Heart left ventricle (tissue), 16 donors: ENCODE measurements at regions not wholly inside any gene's neighbourhood (a gene's known extent, or its start where the extent isn't known, plus 50 kb on each side); places are given as distances from the start of the nearest gene placed in this dataset.

Experiments used
- ATAC-seq, 4 donors: fragments of 200-7000 bp; cut with Tn5 transposase; one replicate each; pipeline ENCODE4 v1.9.1; 2020 to 2022; ENCODE audit warnings: moderate library complexity in 4 of 4, mild to moderate bottlenecking in 3 of 4, moderate number of reproducible peaks in 1 of 4
- DNase-seq, 5 donors: peaks; one replicate each; pipeline ENCODE4 v3.0.0-alpha.2; 2020
- H3K27ac ChIP-seq, 12 donors: fragments of 200-600 bp; sonication (generic) in 4 of 12; one replicate each; pipeline versions ENCODE4 v1.5.0 to v1.8.0; 2016 to 2022; ENCODE audit warnings: mild to moderate bottlenecking in 2 of 12
- H3K27me3 ChIP-seq, 9 donors: fragments of 200-600 bp; sonication (generic) in 2 of 9; one replicate each; pipeline versions ENCODE4 v1.5.1 to v1.8.0; 2016 to 2022; ENCODE audit warnings: mild to moderate bottlenecking in 3 of 9
- H3K36me3 ChIP-seq, 9 donors: fragments of 200-600 bp; sonication (generic) in 2 of 9; one replicate each; pipeline versions ENCODE4 v1.5.0 to v1.8.0; 2018 to 2022; ENCODE audit warnings: mild to moderate bottlenecking in 2 of 9
- H3K4me1 ChIP-seq, 12 donors: fragments of 200-600 bp; sonication (generic) in 4 of 12; one replicate each; pipeline versions ENCODE4 v1.5.0 to v1.8.0; 2016 to 2022; ENCODE audit warnings: mild to moderate bottlenecking in 3 of 12
- H3K4me3 ChIP-seq, 12 donors: fragments of 200-600 bp; sonication (generic) in 4 of 12; one replicate each; pipeline versions ENCODE4 v1.5.0 to v1.8.0; 2017 to 2022; ENCODE audit warnings: mild to moderate bottlenecking in 9 of 12, moderate library complexity in 4 of 12
- H3K9me3 ChIP-seq, 12 donors: fragments of 200-600 bp; sonication (generic) in 4 of 12; one replicate each; pipeline versions ENCODE4 v1.5.0 to v1.8.0; 2016 to 2022; ENCODE audit warnings: mild to moderate bottlenecking in 1 of 12
- POLR2A ChIP-seq, 2 donors: fragments of 450-650 bp; IDR thresholded peaks; one replicate each; pipeline ENCODE4 v1.6.1; 2017; ENCODE audit warnings: antibody characterized with exemption in 2 of 2, mild to moderate bottlenecking in 2 of 2, moderate library complexity in 2 of 2
- WGBS, 4 donors: extraction: QIAGEN DNeasy Blood & Tissue Kit in 2 of 4; methylation state at CpG; one replicate each; pipeline versions ENCODE4 v1.1.5 to v1.1.7; 2013 to 2018; 5-methylcytosine and 5-hydroxymethylcytosine counted together
- intact Hi-C, 10 donors: fragments of 100-400 bp; cut with DNase I; formaldehyde crosslinking; loops; one replicate each; pipeline versions ENCODE4 v1.11.1 to v1.14.2; 2022
- TF ChIP-seq, protein P1 (sequence below), 12 donors: fragments of 200-600 bp; sonication (generic) in 4 of 12; IDR thresholded peaks; one replicate each; pipeline versions ENCODE4 v1.5.0 to v1.8.0; 2018 to 2022; ENCODE audit warnings: antibody characterized with exemption in 12 of 12, mild to moderate bottlenecking in 5 of 12
- donor health status: ischemic (EF 13 %, LVEDD 7.1; RV severe dilation, severe dysfunction).
- donor health status: healthy with polysubstance abuse.
- donor health status: DM: no; HTN: yes; CAD: no.
- donor health status: DM: no; HTN: no; CAD: no.
- donor health status: ischemic (EF 25% LVEDD 6.9; RV normal size, moderate dysfunction).
- donor health status: ischemic (EF 25% LVEDD 5.7; RV mildly dilated, moderate dysfunction).
- donor health status: healthy.
- donor health status: DM: yes; HTN: yes; CAD: no.
- donor health status: ischemic (EF 35%, LVEDD 5.7; RV mildly dilated, moderate dysfunction).
- donor health status: nonischemic (EF 11% LVEDD 7.7; RV severe dilation, severe dysfunction).
- donor health status: DM: yes; HTN: yes; CAD: no.
- donor health status: PGD.
- donor health status: ischemic (EF 29% LVEDD 5.4; RV normal size, mild dysfunction).
- donor health status: nonischemic (EF 23%, LVEDD 6.1; RV moderate dilation, normal function).

- Histone ChIP-seq H3K9me3 (no peaks in the 10 kb centered on the region), H3K36me3 (no peaks in the 10 kb centered on the region), H3K27ac (no peak overlapping the region), H3K4me3 (no peak overlapping the region), H3K27me3 (no peaks in the 10 kb centered on the region), H3K4me1 (peaks cover 0 to 25% (median 10%) of the 10 kb centered on the region in 12 donors)
- intact Hi-C loops = no loop called here
- ATAC-seq (no peak), DNase-seq (no peak)
- no peak for TF ChIP-seq POLR2A (IDR thresholded peaks at IDR 0.05)
- TF ChIP-seq, protein P1, sequence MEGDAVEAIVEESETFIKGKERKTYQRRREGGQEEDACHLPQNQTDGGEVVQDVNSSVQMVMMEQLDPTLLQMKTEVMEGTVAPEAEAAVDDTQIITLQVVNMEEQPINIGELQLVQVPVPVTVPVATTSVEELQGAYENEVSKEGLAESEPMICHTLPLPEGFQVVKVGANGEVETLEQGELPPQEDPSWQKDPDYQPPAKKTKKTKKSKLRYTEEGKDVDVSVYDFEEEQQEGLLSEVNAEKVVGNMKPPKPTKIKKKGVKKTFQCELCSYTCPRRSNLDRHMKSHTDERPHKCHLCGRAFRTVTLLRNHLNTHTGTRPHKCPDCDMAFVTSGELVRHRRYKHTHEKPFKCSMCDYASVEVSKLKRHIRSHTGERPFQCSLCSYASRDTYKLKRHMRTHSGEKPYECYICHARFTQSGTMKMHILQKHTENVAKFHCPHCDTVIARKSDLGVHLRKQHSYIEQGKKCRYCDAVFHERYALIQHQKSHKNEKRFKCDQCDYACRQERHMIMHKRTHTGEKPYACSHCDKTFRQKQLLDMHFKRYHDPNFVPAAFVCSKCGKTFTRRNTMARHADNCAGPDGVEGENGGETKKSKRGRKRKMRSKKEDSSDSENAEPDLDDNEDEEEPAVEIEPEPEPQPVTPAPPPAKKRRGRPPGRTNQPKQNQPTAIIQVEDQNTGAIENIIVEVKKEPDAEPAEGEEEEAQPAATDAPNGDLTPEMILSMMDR (IDR thresholded peaks at IDR 0.05) = no peak
These were observed 104.9 kb upstream of the TGFBR2 start for GRCh38 chr3:30501526-30501925.

- Histone ChIP-seq H3K27me3 (no peaks in the 10 kb centered on the region), H3K4me3 (no peak overlapping the region), H3K27ac (no peak overlapping the region), H3K4me1 (peaks cover 0 to 18% (median 8%) of the 10 kb centered on the region in 12 donors), H3K36me3 (no peaks in the 10 kb centered on the region), H3K9me3 (no peaks in the 10 kb centered on the region)
- DNase-seq = no peak
- TF ChIP-seq, protein P1 (IDR thresholded peaks at IDR 0.05) = no peak
- TF ChIP-seq POLR2A (IDR thresholded peaks at IDR 0.05) = no peak
- intact Hi-C loops = no loop called here
- no peak for ATAC-seq
- WGBS, 4 donors = 76 to 88% (median 81%) methylated on average over 2 of the region's 2 CpGs
These were observed 104.2 kb upstream of the TGFBR2 start for GRCh38 chr3:30502051-30502741.

DNA sequence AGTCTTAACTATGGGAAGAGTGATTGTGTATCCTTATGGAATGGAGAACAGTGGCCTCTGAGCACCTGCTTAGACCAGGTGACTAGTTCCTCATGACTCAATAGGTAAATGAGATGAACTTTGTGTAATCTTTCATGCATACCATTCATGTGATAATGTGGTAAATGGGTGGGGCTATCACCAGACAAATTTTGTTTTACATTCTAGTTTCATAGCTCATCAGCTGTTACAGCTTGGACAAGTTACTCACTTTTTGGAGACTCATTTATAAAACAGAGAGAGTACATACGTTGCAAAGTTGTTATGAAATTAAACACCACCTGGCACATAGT is 103.7 kb upstream of the TGFBR2 start:
- Histone ChIP-seq H3K4me1 (peaks cover 0 to 14% (median 8%) of the 10 kb centered on the region in 12 donors), H3K27me3 (no peaks in the 10 kb centered on the region), H3K9me3 (no peaks in the 10 kb centered on the region), H3K27ac (no peak overlapping the region), H3K4me3 (no peak overlapping the region), H3K36me3 (no peaks in the 10 kb centered on the region)
- WGBS, 4 donors = 96 to 98% (median 96%) methylated on average over 1 of the region's 1 CpG
- TF ChIP-seq POLR2A (IDR thresholded peaks at IDR 0.05) = no peak
- TF ChIP-seq, protein P1 (IDR thresholded peaks at IDR 0.05) = no peak
- no peak for ATAC-seq
- no peak for DNase-seq
- intact Hi-C loops = no loop called here

DNA sequence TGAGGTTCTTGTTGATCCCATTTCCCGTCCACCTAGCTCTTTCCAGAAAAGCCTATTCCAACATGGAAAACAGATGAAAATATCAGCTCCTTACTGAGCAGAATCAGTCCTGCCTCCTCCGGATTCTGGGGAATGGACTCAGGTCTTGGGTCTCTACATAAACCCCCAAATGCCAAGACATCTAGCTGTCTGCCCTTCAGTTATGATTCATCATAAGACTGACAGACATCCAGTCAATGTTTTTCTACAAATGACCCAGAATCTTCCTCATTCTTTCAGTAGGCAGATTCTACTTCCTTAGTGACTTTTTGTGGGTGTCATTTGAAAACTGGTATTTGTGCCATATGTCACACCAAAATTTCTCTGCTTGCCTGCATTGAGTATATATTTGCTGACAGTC is 103.0 kb upstream of the TGFBR2 start:
- no peak for ATAC-seq
- 48 to 94% (median 75%) methylated on average over 2 of the region's 2 CpGs for WGBS, 4 donors
- no peak overlapping the region for H3K27ac ChIP-seq
- intact Hi-C loops = no loop called here
- TF ChIP-seq, protein P1 (IDR thresholded peaks at IDR 0.05) = no peak
- no peak for TF ChIP-seq POLR2A (IDR thresholded peaks at IDR 0.05)
- H3K4me3 ChIP-seq = no peak overlapping the region
- peaks cover 0 to 12% (median 8%) of the 10 kb centered on the region in 12 donors for H3K4me1 ChIP-seq
- H3K9me3 ChIP-seq = no peaks in the 10 kb centered on the region
- no peak for DNase-seq
- no peaks in the 10 kb centered on the region for H3K36me3 ChIP-seq
- no peaks in the 10 kb centered on the region for H3K27me3 ChIP-seq
